ENCODE measurements at regions not wholly inside any gene's neighbourhood (a gene's known extent, or its start where the extent isn't known, plus 50 kb on each side); places are given as distances from the start of the nearest gene placed in this dataset.

DNA sequence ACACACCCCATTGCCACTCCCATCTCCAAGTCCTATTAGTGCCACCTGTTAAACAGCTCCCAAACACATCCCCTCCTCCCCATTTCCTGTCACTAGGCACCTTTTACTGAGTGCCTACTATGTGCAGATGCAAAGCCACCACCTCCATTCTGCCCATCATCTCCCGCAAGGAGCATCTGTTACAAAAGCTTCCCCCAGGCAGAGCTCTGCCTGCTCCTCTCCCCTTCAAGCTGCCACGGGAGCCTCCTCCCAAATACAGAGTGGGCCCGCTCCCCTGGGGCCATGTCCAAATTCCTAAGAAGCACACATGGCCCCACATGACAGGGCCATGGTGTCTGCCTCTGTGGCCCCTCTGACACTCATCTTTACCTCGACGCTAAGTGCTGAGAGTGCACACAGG is 149.7 kb downstream of the OAT start:
- no peak overlapping the region for H3K27ac ChIP-seq (ENCODE audit: low read depth in 1 of 3, low read length in 2 of 3)
- WGBS, 3 donors: 72 to 83% (median 76%) methylated on average over 5 of the region's 5 CpGs
- no peak for FAIRE-seq
- H3K4me1 ChIP-seq (ENCODE audit: control insufficient read depth in 3 of 3, insufficient read depth in 2 of 3, low read depth in 1 of 3, low read length in 2 of 3): no peaks in the 10 kb centered on the region
- no peaks in the 10 kb centered on the region for H3K27me3 ChIP-seq (ENCODE audit: control insufficient read depth in 3 of 3, insufficient read depth in 3 of 3, low read length in 3 of 3)
- peaks cover 0 to 12% of the 10 kb centered on the region in 2 donors for H3K9me3 ChIP-seq (ENCODE audit: control insufficient read depth in 2 of 2, insufficient read depth in 1 of 2, low read depth in 1 of 2, low read length in 1 of 2)
- H3K4me3 ChIP-seq (ENCODE audit: low read depth in 1 of 3, low read length in 3 of 3): no peak overlapping the region
- no peak for DNase-seq
- H3K36me3 ChIP-seq (ENCODE audit: control insufficient read depth in 3 of 3, insufficient read depth in 2 of 3, low read depth in 1 of 3, low read length in 3 of 3): no peaks in the 10 kb centered on the region

DNA sequence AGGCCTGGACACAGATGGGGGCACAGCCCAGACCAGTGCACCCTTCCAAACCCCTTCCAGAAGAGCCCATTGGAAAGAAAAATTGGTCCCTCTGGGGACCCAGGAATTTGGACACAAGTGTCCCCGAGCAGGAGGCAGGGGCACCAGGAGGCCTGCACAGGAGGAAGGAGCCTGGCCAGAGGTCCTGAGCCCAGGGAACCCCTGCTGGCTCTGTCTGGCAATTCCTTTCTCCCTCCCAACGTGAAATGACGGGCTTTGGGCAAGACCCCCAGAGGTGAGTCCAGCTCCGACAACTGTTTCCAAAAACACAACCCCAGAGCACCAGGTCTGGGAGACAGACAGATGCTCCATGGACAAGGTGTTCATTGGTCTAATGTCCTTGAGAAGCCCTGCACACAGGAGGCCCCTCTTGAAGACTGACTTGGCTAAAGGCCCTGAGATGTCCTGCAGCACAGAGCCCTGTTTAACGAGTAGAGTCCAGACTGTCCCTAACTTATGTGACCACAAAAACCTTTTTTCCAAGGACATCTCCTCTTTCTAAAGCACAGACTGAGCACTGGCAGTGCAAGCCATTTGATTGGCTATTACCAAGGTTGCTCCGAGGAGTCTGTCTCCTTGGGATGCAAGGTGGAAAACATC is 150.7 kb downstream of the OAT start:
- H3K9me3 ChIP-seq (ENCODE audit: control insufficient read depth in 2 of 2, insufficient read depth in 1 of 2, low read depth in 1 of 2, low read length in 1 of 2): peaks cover 0 to 9% of the 10 kb centered on the region in 2 donors
- no peak for FAIRE-seq
- WGBS, 3 donors: 68 to 82% (median 79%) methylated on average over 6 of the region's 6 CpGs

DNA sequence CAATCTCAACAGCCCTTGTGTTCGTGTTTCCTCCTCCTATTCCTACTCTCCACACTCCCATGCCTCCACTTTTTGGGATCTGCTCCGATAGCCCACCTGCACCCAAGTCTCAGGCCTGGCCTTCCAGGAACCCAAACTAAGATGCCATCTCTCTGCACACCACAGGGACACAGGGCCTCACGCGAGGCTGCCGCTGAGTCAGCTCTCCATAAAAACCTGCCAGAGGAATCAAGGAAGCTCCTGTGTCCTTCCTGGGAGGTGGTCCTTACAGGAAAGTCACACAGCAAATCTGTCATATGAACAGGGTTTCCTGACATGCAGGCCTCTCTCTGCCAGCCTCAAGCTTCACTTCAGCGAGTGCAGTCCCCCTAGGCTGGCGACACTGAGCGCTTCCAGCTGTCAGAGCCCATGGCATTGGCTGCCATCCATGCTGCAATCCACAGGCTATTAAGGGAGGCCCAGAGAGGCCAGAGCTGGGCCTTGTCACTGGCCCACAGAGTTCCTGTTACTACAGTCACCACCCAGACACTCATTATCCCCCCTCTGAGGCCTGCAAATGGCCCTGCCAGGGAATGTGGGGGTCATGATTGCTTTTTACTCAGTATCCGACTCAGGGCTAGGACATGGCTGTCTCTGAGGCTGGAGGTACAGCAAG is 151.4 kb downstream of the OAT start:
- Histone ChIP-seq H3K36me3 (ENCODE audit: control insufficient read depth in 3 of 3, insufficient read depth in 2 of 3, low read depth in 1 of 3, low read length in 3 of 3) (no peaks in the 10 kb centered on the region), H3K4me3 (ENCODE audit: low read depth in 1 of 3, low read length in 3 of 3) (no peak overlapping the region), H3K27ac (ENCODE audit: low read depth in 1 of 3, low read length in 2 of 3) (no peak overlapping the region), H3K4me1 (ENCODE audit: control insufficient read depth in 3 of 3, insufficient read depth in 2 of 3, low read depth in 1 of 3, low read length in 2 of 3) (no peaks in the 10 kb centered on the region), H3K27me3 (ENCODE audit: control insufficient read depth in 3 of 3, insufficient read depth in 3 of 3, low read length in 3 of 3) (no peaks in the 10 kb centered on the region), H3K9me3 (ENCODE audit: control insufficient read depth in 2 of 2, insufficient read depth in 1 of 2, low read depth in 1 of 2, low read length in 1 of 2) (peaks cover 0 to 2% of the 10 kb centered on the region in 2 donors)
- 78 to 87% (median 87%) methylated on average over 9 of the region's 9 CpGs for WGBS, 3 donors
- FAIRE-seq (no peak), DNase-seq (no peak)

More for the DNA sequence above, 150.7 kb downstream of the OAT start:
- H3K36me3 ChIP-seq (ENCODE audit: control insufficient read depth in 3 of 3, insufficient read depth in 2 of 3, low read depth in 1 of 3, low read length in 3 of 3): no peaks in the 10 kb centered on the region
- no peaks in the 10 kb centered on the region for H3K4me1 ChIP-seq (ENCODE audit: control insufficient read depth in 3 of 3, insufficient read depth in 2 of 3, low read depth in 1 of 3, low read length in 2 of 3)
- H3K27me3 ChIP-seq (ENCODE audit: control insufficient read depth in 3 of 3, insufficient read depth in 3 of 3, low read length in 3 of 3): no peaks in the 10 kb centered on the region
- H3K4me3 ChIP-seq (ENCODE audit: low read depth in 1 of 3, low read length in 3 of 3): no peak overlapping the region
- H3K27ac ChIP-seq (ENCODE audit: low read depth in 1 of 3, low read length in 2 of 3): no peak overlapping the region
- no peak for DNase-seq

DNA sequence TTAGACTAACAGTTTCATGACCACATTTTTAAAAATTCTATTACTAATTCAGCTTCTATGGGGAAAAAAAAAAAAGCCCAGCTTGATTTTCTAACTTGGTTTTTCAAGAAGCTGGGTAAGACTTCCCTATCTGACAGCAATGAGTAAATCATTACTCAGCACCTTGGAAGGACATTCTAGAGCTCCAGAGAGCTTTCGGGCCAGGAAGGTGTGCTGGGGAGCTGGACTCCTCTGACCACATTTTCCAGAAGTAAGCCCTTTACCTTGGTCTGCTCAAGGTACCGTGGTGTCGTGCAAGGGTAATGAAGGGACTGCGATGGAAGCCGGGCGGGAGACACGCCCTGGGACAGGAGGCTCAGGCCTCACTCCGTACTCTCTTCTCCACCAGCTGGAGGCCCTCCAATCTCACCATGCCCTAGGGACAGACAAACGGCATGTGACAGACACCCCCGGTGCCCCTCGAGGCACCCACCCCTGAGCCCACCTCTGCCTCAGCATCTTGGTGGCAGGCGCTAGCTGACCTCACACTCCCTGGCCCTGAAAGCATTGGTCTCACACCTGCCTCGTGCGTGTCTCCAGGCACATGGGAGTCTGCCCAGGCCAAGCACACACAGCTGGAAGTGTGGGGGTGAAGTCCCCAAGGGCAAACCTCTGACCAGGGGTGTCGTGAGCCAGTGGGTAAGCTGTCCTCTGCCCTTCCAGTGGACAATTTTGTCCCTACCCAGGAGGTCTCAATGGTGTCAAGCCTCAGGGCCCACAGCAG is 152.1 kb downstream of the OAT start:
- no peaks in the 10 kb centered on the region for H3K9me3 ChIP-seq (ENCODE audit: control insufficient read depth in 2 of 2, insufficient read depth in 1 of 2, low read depth in 1 of 2, low read length in 1 of 2)
- H3K27ac ChIP-seq (ENCODE audit: low read depth in 1 of 3, low read length in 2 of 3): no peak overlapping the region
- H3K4me1 ChIP-seq (ENCODE audit: control insufficient read depth in 3 of 3, insufficient read depth in 2 of 3, low read depth in 1 of 3, low read length in 2 of 3): no peaks in the 10 kb centered on the region
- no peak for FAIRE-seq
- DNase-seq: no peak
- no peak overlapping the region for H3K4me3 ChIP-seq (ENCODE audit: low read depth in 1 of 3, low read length in 3 of 3)
- H3K27me3 ChIP-seq (ENCODE audit: control insufficient read depth in 3 of 3, insufficient read depth in 3 of 3, low read length in 3 of 3): no peaks in the 10 kb centered on the region
- WGBS, 3 donors: 75 to 91% (median 78%) methylated on average over 15 of the region's 15 CpGs
- H3K36me3 ChIP-seq (ENCODE audit: control insufficient read depth in 3 of 3, insufficient read depth in 2 of 3, low read depth in 1 of 3, low read length in 3 of 3): no peaks in the 10 kb centered on the region

DNA sequence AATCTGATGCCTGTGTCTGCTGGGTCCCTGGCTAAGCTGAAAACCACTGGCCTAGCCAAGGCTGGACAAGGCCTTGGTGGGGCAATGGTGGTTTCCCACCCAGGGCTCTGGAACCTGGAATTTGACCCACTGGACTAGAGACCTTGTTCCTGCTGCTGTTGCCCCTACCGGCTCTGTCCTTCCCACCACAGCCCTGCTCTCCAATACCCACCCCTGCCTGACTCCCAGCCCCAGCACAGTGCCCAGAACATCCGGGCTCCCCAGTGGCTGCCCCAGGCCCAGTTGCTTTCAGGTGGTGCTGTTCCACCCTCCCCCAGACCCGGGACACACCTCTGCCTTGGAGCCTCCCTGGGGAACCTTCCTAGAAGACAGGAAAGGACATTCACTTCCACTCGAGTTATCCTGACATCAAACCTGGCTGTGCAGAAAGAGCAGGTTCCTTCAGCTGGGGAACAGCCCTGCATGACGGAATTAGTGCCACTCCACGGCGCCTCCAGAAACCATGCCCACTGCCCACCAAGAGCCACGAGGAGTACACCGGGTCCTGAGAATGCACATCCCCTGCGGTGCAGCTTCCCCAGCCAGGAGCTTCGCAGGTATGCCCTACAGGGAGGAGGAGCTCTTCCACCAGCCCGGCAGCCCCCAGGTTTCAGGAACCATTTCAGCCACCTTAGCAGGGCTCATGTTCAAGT is 152.8 kb downstream of the OAT start:
- Histone ChIP-seq H3K27me3 (ENCODE audit: control insufficient read depth in 3 of 3, insufficient read depth in 3 of 3, low read length in 3 of 3) (no peaks in the 10 kb centered on the region), H3K4me1 (ENCODE audit: control insufficient read depth in 3 of 3, insufficient read depth in 2 of 3, low read depth in 1 of 3, low read length in 2 of 3) (no peaks in the 10 kb centered on the region), H3K4me3 (ENCODE audit: low read depth in 1 of 3, low read length in 3 of 3) (no peak overlapping the region), H3K9me3 (ENCODE audit: control insufficient read depth in 2 of 2, insufficient read depth in 1 of 2, low read depth in 1 of 2, low read length in 1 of 2) (no peaks in the 10 kb centered on the region), H3K36me3 (ENCODE audit: control insufficient read depth in 3 of 3, insufficient read depth in 2 of 3, low read depth in 1 of 3, low read length in 3 of 3) (no peaks in the 10 kb centered on the region), H3K27ac (ENCODE audit: low read depth in 1 of 3, low read length in 2 of 3) (no peak overlapping the region)
- WGBS, 3 donors: 71 to 82% (median 73%) methylated on average over 12 of the region's 12 CpGs
- FAIRE-seq (no peak), DNase-seq (no peak)

DNA sequence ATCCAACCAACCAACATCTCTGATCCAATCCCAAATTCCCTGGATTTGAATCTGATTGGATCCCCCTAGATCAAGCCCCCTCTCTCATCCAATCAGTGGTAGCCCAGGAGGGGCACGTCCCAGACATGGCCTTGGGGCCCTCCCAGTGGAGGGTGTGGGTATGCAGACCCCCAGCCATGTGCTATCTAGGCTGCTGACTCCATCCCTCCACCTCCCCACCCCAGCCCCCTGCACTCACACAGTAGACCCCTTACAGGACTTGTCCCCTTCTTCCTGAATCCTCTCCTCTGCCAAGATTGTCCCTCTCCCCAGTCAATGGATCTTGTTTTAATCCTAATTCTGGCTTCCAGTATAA is 153.4 kb downstream of the OAT start:
- H3K36me3 ChIP-seq (ENCODE audit: control insufficient read depth in 3 of 3, insufficient read depth in 2 of 3, low read depth in 1 of 3, low read length in 3 of 3): no peaks in the 10 kb centered on the region
- H3K4me1 ChIP-seq (ENCODE audit: control insufficient read depth in 3 of 3, insufficient read depth in 2 of 3, low read depth in 1 of 3, low read length in 2 of 3): no peaks in the 10 kb centered on the region
- FAIRE-seq: no peak
- no peak for DNase-seq
- H3K27ac ChIP-seq (ENCODE audit: low read depth in 1 of 3, low read length in 2 of 3): no peak overlapping the region
- H3K9me3 ChIP-seq (ENCODE audit: control insufficient read depth in 2 of 2, insufficient read depth in 1 of 2, low read depth in 1 of 2, low read length in 1 of 2): no peaks in the 10 kb centered on the region
- H3K27me3 ChIP-seq (ENCODE audit: control insufficient read depth in 3 of 3, insufficient read depth in 3 of 3, low read length in 3 of 3): no peaks in the 10 kb centered on the region
- 33 to 65% (median 36%) methylated on average over 1 of the region's 1 CpG for WGBS, 3 donors
- no peak overlapping the region for H3K4me3 ChIP-seq (ENCODE audit: low read depth in 1 of 3, low read length in 3 of 3)

DNA sequence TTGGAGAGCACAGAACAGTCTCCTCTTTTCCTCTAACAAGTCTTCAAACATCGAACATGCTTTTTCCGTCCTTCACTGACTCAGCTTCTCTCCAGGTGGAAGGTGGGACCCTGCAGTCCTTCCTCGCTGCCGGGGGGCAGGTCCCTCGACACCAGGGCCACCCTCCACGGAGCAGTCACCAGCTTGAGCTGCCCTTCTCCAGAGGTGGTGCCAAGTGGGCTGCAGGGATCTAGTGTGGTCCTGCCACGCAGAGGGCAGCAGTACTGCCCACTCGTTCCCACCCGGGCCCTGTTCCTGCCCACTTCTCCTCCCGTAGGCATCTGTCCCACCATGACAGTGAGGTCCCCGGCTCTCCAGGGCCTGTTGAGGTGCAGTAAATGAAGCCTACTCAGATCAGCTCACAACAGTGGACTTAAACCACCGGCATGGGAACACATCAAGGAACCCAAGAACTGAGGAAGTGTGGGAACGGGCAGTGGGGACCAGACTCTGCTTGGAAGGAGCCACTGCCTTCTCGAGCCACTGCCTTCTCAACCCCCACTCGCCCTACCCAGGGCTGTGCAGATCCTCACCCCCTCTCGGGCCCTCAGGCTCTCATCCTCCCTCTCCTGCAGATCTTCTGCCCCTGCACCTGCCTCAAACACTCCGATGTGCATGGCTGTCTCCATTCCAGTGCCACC is 153.9 kb downstream of the OAT start:
- DNase-seq (no peak), FAIRE-seq (no peak)
- Histone ChIP-seq H3K36me3 (ENCODE audit: control insufficient read depth in 3 of 3, insufficient read depth in 2 of 3, low read depth in 1 of 3, low read length in 3 of 3) (no peaks in the 10 kb centered on the region), H3K9me3 (ENCODE audit: control insufficient read depth in 2 of 2, insufficient read depth in 1 of 2, low read depth in 1 of 2, low read length in 1 of 2) (peaks cover 0 to 2% of the 10 kb centered on the region in 2 donors), H3K27me3 (ENCODE audit: control insufficient read depth in 3 of 3, insufficient read depth in 3 of 3, low read length in 3 of 3) (no peaks in the 10 kb centered on the region), H3K27ac (ENCODE audit: low read depth in 1 of 3, low read length in 2 of 3) (no peak overlapping the region), H3K4me3 (ENCODE audit: low read depth in 1 of 3, low read length in 3 of 3) (no peak overlapping the region), H3K4me1 (ENCODE audit: control insufficient read depth in 3 of 3, insufficient read depth in 2 of 3, low read depth in 1 of 3, low read length in 2 of 3) (no peaks in the 10 kb centered on the region)
- 81 to 91% (median 85%) methylated on average over 15 to 17 of the region's 17 CpGs for WGBS, 3 donors

DNA sequence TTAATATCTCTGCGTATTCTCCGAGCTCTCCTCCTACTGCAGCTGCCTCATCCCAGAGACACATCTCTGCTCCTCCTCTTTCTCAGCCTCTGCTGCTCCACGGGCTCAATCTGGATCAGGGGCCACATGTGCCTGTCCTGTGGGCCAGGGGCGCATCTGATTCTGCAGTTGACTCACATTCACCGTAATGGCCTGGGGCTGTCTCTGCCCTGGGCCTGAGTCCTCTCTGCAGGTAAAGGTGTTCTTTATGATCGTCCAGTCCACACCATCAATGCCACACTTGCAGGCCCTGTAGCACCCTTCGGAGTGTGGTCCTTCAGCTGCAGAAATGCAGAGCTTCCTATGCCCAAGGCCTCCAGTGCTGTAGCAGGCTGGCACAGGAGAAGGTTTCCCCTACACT is 154.5 kb downstream of the OAT start:
- H3K27me3 ChIP-seq (ENCODE audit: control insufficient read depth in 3 of 3, insufficient read depth in 3 of 3, low read length in 3 of 3): no peaks in the 10 kb centered on the region
- H3K9me3 ChIP-seq (ENCODE audit: control insufficient read depth in 2 of 2, insufficient read depth in 1 of 2, low read depth in 1 of 2, low read length in 1 of 2): peaks cover 0 to 7% of the 10 kb centered on the region in 2 donors
- no peaks in the 10 kb centered on the region for H3K36me3 ChIP-seq (ENCODE audit: control insufficient read depth in 3 of 3, insufficient read depth in 2 of 3, low read depth in 1 of 3, low read length in 3 of 3)
- no peaks in the 10 kb centered on the region for H3K4me1 ChIP-seq (ENCODE audit: control insufficient read depth in 3 of 3, insufficient read depth in 2 of 3, low read depth in 1 of 3, low read length in 2 of 3)
- no peak for FAIRE-seq
- no peak for DNase-seq
- WGBS, 3 donors: 83 to 90% (median 86%) methylated on average over 7 of the region's 7 CpGs
- H3K4me3 ChIP-seq (ENCODE audit: low read depth in 1 of 3, low read length in 3 of 3): no peak overlapping the region
- H3K27ac ChIP-seq (ENCODE audit: low read depth in 1 of 3, low read length in 2 of 3): no peak overlapping the region

Measured in small intestine (tissue), 7 donors.